ENCODE measurements at regions not wholly inside any gene's neighbourhood (a gene's known extent, or its start where the extent isn't known, plus 50 kb on each side); places are given as distances from the start of the nearest gene placed in this dataset.

GRCh38 chr9:107886826-107887225, 397.3 kb upstream of the KLF4 start:
- TF ChIP-seq CTCF (conservative IDR thresholded peaks at IDR 0.05; ENCODE audit: low read length) (no peak), EZH2phosphoT487 (IDR thresholded peaks at IDR 0.05; ENCODE audit: borderline replicate concordance) (no peak)

Data from Loucy (cell line).